Panc1 (cell line): ENCODE measurements at regions not wholly inside any gene's neighbourhood (a gene's known extent, or its start where the extent isn't known, plus 50 kb on each side); places are given as distances from the start of the nearest gene placed in this dataset.

ENCODE experiments used
- ATAC-seq: fragments of 200-7000 bp; cut with Tn5 transposase; 2 replicates; pipeline ENCODE4 v1.9.1; 2020; ENCODE audit warnings: mild to moderate bottlenecking, moderate library complexity
- BruUV-seq: library from RNA; stranded (reverse); fragments of 400-500 nt; replicated peaks from 2 replicates; lab custom pipeline; 2021; lab: Mats Ljungman, UMichigan
- CTCF ChIA-PET: fragments of 300-600 bp; sonication (Branson Sonifier 250); formaldehyde crosslinking; loops from one replicate; lab custom pipeline; 2022; ENCODE audit warnings: antibody characterized with exemption; lab: Charles Lee
- POLR2A ChIA-PET: fragments of 300-600 bp; sonication (Branson Sonifier 250); formaldehyde crosslinking; loops from one replicate; lab custom pipeline; 2022; ENCODE audit warnings: antibody characterized with exemption; lab: Charles Lee
- DNase-seq: peaks from one replicate; pipeline ENCODE4 v3.0.0-alpha.2; 2010; ENCODE audit warnings: low read depth, low spot score
- H3K27ac ChIP-seq: 2 replicates; pipeline ENCODE4 v1.5.1; 2011; ENCODE audit warnings: mild to moderate bottlenecking, low read length, inconsistent platforms
- H3K27me3 ChIP-seq: fragments of 200-500 bp; sonication (Bioruptor generic); 2 replicates; pipeline ENCODE4 v1.6.0; 2014; ENCODE audit warnings: low read length, inconsistent platforms; ENCODE audit not compliant: control insufficient read depth, insufficient read depth
- H3K36me3 ChIP-seq: fragments of 200-500 bp; sonication (Bioruptor generic); 2 replicates; pipeline ENCODE4 v1.5.1; 2014; ENCODE audit warnings: inconsistent platforms, mild to moderate bottlenecking, low read length, moderate library complexity; ENCODE audit not compliant: control insufficient read depth, insufficient read depth
- H3K4me1 ChIP-seq: 2 replicates; pipeline ENCODE4 v1.5.1; 2011; ENCODE audit warnings: inconsistent platforms, mild to moderate bottlenecking, low read length, moderate library complexity; ENCODE audit not compliant: control insufficient read depth, insufficient read depth
- H3K4me3 ChIP-seq, 2 experiments: 2 replicates each; pipeline ENCODE4 v1.5.1; 2011 to 2012; ENCODE audit warnings: low read depth in 2 of 2, low read length in 2 of 2, mild to moderate bottlenecking in 2 of 2, inconsistent platforms in 1 of 2, moderate library complexity in 1 of 2
- H3K9me3 ChIP-seq: fragments of 200-500 bp; sonication (Bioruptor generic); 2 replicates; pipeline ENCODE4 v1.5.1; 2014; ENCODE audit warnings: low read depth, mild to moderate bottlenecking, inconsistent platforms, low read length, moderate library complexity; ENCODE audit not compliant: control insufficient read depth, insufficient read depth
- CTCF ChIP-seq: fragments of 450-650 bp; IDR thresholded peaks from 2 replicates; pipeline ENCODE4 v1.5.1; 2017; ENCODE audit warnings: mild to moderate bottlenecking
- POLR2AphosphoS5 ChIP-seq: IDR thresholded peaks from 2 replicates; pipeline ENCODE4 v1.6.1; 2012; ENCODE audit warnings: mild to moderate bottlenecking, low read depth, low read length, moderate library complexity
- SIN3A ChIP-seq: IDR thresholded peaks from 2 replicates; pipeline ENCODE4 v1.6.1; 2012; ENCODE audit warnings: low read depth, mild to moderate bottlenecking, low read length, moderate library complexity, borderline replicate concordance; ENCODE audit not compliant: insufficient read depth
- TCF7L2 ChIP-seq: IDR thresholded peaks from 2 replicates; pipeline ENCODE4 v1.6.1; 2011; ENCODE audit warnings: mild to moderate bottlenecking, low read depth, low read length, inconsistent platforms
- in situ Hi-C: cut with HindIII; loops from 2 replicates; pipeline ENCODE4 v1.10.0; 2016; ENCODE audit warnings: low sequenced_read_pairs, low pct_unique_long_range_greater_than_20kb
- intact Hi-C: fragments of 100-400 bp; cut with micrococcal nuclease; formaldehyde crosslinking; loops from one replicate; pipeline ENCODE4 v1.10.0; 2022; ENCODE audit not compliant: unreplicated experiment
- TF ChIP-seq, protein P1 (sequence below), 2 experiments: IDR thresholded peaks; 2 replicates each; pipeline ENCODE4 v1.6.1; 2011 to 2012; ENCODE audit warnings: low read depth in 2 of 2, control low read depth in 1 of 2, low read length in 1 of 2, mild to moderate bottlenecking in 1 of 2, moderate library complexity in 1 of 2; ENCODE audit not compliant: insufficient read depth in 1 of 2

DNA sequence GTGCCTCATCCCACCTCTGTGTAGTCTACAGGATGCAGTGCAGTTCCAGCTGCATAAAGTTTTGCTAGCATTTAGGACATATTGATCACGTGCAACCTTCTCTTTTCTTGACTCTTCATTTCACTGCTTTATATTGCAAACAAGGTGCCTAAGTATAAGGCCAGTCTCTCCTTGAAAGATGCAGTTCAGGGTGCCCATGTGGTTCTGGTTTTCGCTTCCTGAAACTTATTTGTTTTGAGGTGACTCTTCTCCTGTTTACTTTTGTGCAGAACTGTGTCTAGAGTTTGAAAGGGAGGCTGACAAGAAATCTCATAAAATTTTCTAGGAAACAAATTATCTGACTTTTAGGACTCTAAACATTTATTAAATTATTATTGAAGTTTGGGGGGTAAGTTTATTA, 189.9 kb downstream of the UBE2E3 start:
- Histone ChIP-seq H3K27ac (no peak overlapping the region), H3K4me1 (no peaks in the 10 kb centered on the region), H3K9me3 (no peaks in the 10 kb centered on the region), H3K36me3 (no peaks in the 10 kb centered on the region; the same call in 1 of the 2 replicates), H3K27me3 (no peaks in the 10 kb centered on the region), H3K4me3 (no peak overlapping the region)
- BruUV-seq: no TSS peak
- in situ Hi-C loops: no loop called here
- POLR2A ChIA-PET: no interaction called here
- intact Hi-C loops: no loop called here
- CTCF ChIA-PET: interaction anchor here (0.6 kb wide), 1 partner anchor 1492 kb away, joined by 3 read pairs; no protein-coding TSS in a partner anchor
- DNase-seq (no peak), ATAC-seq (no peak)
- no peak for TF ChIP-seq POLR2AphosphoS5
- TF ChIP-seq SIN3A: no peak
- TF ChIP-seq TCF7L2: no peak
- TF ChIP-seq CTCF: no peak
- TF ChIP-seq, protein P1, sequence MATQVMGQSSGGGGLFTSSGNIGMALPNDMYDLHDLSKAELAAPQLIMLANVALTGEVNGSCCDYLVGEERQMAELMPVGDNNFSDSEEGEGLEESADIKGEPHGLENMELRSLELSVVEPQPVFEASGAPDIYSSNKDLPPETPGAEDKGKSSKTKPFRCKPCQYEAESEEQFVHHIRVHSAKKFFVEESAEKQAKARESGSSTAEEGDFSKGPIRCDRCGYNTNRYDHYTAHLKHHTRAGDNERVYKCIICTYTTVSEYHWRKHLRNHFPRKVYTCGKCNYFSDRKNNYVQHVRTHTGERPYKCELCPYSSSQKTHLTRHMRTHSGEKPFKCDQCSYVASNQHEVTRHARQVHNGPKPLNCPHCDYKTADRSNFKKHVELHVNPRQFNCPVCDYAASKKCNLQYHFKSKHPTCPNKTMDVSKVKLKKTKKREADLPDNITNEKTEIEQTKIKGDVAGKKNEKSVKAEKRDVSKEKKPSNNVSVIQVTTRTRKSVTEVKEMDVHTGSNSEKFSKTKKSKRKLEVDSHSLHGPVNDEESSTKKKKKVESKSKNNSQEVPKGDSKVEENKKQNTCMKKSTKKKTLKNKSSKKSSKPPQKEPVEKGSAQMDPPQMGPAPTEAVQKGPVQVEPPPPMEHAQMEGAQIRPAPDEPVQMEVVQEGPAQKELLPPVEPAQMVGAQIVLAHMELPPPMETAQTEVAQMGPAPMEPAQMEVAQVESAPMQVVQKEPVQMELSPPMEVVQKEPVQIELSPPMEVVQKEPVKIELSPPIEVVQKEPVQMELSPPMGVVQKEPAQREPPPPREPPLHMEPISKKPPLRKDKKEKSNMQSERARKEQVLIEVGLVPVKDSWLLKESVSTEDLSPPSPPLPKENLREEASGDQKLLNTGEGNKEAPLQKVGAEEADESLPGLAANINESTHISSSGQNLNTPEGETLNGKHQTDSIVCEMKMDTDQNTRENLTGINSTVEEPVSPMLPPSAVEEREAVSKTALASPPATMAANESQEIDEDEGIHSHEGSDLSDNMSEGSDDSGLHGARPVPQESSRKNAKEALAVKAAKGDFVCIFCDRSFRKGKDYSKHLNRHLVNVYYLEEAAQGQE (IDR thresholded peaks at IDR 0.05; ENCODE audit: insufficient read depth in 1 of 2, low read depth in 2 of 2, low read length in 1 of 2): no peak

GRCh38 chr2:181172676-181173075, 192.3 kb downstream of the UBE2E3 start:
- no peak overlapping the region for H3K27ac ChIP-seq
- no peaks in the 10 kb centered on the region for H3K9me3 ChIP-seq
- ChIA-PET CTCF (no interaction called here), POLR2A (no interaction called here)
- intact Hi-C loops (no loop called here), in situ Hi-C loops (no loop called here)
- TF ChIP-seq SIN3A (no peak), CTCF (no peak), TCF7L2 (no peak), POLR2AphosphoS5 (no peak)
- TF ChIP-seq, protein P1 (IDR thresholded peaks at IDR 0.05; ENCODE audit: insufficient read depth in 1 of 2, low read depth in 2 of 2, low read length in 1 of 2): no peak
- no peak overlapping the region for H3K4me3 ChIP-seq
- no TSS peak for BruUV-seq
- H3K27me3 ChIP-seq: no peaks in the 10 kb centered on the region
- no peak for DNase-seq
- no peaks in the 10 kb centered on the region; the same call in 1 of the 2 replicates for H3K36me3 ChIP-seq
- ATAC-seq: no peak
- no peaks in the 10 kb centered on the region for H3K4me1 ChIP-seq
